ENCODE measurements at regions not wholly inside any gene's neighbourhood (a gene's known extent, or its start where the extent isn't known, plus 50 kb on each side); places are given as distances from the start of the nearest gene placed in this dataset.

DNA sequence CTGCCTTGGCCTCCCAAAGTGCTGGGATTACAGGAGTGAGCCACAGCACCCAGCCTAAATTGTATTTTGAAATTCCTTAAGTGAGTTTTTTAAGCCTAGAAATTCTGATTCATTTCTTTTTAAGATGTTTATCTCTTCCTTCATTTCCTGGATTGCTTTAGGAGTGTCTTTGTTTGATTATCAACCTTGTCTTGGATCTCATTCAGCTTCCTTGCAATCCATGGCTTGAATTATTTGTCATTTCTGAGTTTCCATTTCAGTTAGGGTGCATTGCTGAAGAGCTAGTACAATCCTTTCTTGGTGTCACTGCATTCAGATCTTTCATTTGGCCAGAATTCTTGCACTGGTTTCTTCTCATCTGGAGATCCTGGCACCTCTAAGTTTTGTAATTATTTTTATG, 606.4 kb upstream of the ZNF804A start:
- TF ChIP-seq, protein P1, sequence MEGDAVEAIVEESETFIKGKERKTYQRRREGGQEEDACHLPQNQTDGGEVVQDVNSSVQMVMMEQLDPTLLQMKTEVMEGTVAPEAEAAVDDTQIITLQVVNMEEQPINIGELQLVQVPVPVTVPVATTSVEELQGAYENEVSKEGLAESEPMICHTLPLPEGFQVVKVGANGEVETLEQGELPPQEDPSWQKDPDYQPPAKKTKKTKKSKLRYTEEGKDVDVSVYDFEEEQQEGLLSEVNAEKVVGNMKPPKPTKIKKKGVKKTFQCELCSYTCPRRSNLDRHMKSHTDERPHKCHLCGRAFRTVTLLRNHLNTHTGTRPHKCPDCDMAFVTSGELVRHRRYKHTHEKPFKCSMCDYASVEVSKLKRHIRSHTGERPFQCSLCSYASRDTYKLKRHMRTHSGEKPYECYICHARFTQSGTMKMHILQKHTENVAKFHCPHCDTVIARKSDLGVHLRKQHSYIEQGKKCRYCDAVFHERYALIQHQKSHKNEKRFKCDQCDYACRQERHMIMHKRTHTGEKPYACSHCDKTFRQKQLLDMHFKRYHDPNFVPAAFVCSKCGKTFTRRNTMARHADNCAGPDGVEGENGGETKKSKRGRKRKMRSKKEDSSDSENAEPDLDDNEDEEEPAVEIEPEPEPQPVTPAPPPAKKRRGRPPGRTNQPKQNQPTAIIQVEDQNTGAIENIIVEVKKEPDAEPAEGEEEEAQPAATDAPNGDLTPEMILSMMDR (IDR thresholded peaks at IDR 0.05) = no peak
- TF ChIP-seq POLR2A (IDR thresholded peaks at IDR 0.05) = no peak

Measured in suprapubic skin (tissue), 3 donors.